H1 (cell line): ENCODE measurements at regions not wholly inside any gene's neighbourhood (a gene's known extent, or its start where the extent isn't known, plus 50 kb on each side); places are given as distances from the start of the nearest gene placed in this dataset.

Experiments used
- CTCF ChIA-PET: fragments of 300-600 bp; sonication (Branson Sonifier 250); formaldehyde crosslinking; loops from one replicate; lab custom pipeline; 2021; ENCODE audit not compliant: partially characterized antibody; lab: Charles Lee
- POLR2A ChIA-PET: fragments of 300-600 bp; sonication (Branson Sonifier 250); formaldehyde crosslinking; loops from one replicate; lab custom pipeline; 2021; ENCODE audit warnings: inconsistent platforms; ENCODE audit not compliant: partially characterized antibody; lab: Charles Lee
- DNase-seq, 2 experiments: peaks; one replicate each; pipeline versions ENCODE4 v3.0.0 to v3.0.0-alpha.2; 2010 to 2022; ENCODE audit warnings: low spot score in 2 of 2, low read depth in 1 of 2, mixed read lengths in 1 of 2
- FAIRE-seq: peaks from 2 replicates; lab custom pipeline; 2011; peaks lifted over from hg19 to GRCh38; lab: Jason Lieb, UNC
- H2AFZ ChIP-seq: 2 replicates; pipeline ENCODE4 v1.8.1; 2012; ENCODE audit warnings: low read length, inconsistent platforms
- H2AK5ac ChIP-seq: 2 replicates; pipeline ENCODE4 v1.6.1; 2013; ENCODE audit warnings: low read depth, low read length
- H2BK120ac ChIP-seq: replicated peaks from 2 replicates; pipeline ENCODE3; 2013; ENCODE audit warnings: low read depth, low read length, inconsistent platforms
- H2BK12ac ChIP-seq: 2 replicates; pipeline ENCODE4 v1.6.1; 2013; ENCODE audit warnings: low read depth, low read length
- H2BK15ac ChIP-seq: 2 replicates; pipeline ENCODE4 v1.6.1; 2013; ENCODE audit warnings: low read length
- H2BK20ac ChIP-seq: 2 replicates; pipeline ENCODE4 v1.6.1; 2013; ENCODE audit warnings: low read length
- H2BK5ac ChIP-seq: 2 replicates; pipeline ENCODE4 v1.6.1; 2013; ENCODE audit warnings: low read depth, low read length
- H3K14ac ChIP-seq: 2 replicates; pipeline ENCODE4 v1.6.1; 2013; ENCODE audit warnings: inconsistent platforms; ENCODE audit not compliant: insufficient read length
- H3K18ac ChIP-seq: 2 replicates; pipeline ENCODE4 v1.6.1; 2013; ENCODE audit warnings: low read length; ENCODE audit errors: extremely low read depth
- H3K23ac ChIP-seq: 2 replicates; pipeline ENCODE4 v1.6.1; 2013; ENCODE audit warnings: inconsistent platforms; ENCODE audit not compliant: insufficient read length
- H3K23me2 ChIP-seq: 2 replicates; pipeline ENCODE4 v1.6.1; 2013; ENCODE audit warnings: low read depth, low read length
- H3K27ac ChIP-seq: 2 replicates; pipeline ENCODE4 v1.6.1; 2011; ENCODE audit warnings: low read depth, low read length, inconsistent platforms
- H3K27me3 ChIP-seq, 4 experiments: replicated peaks in 1 of 4; 1 replicate in 1 of 4; 2 replicates in 3 of 4; pipeline versions ENCODE4 v1.6.1 to v1.8.1; 2011 to 2013; ENCODE audit warnings: low read length in 3 of 4, mild to moderate bottlenecking in 3 of 4, inconsistent platforms in 2 of 4, mixed read lengths in 2 of 4, moderate library complexity in 1 of 4; ENCODE audit not compliant: control insufficient read depth in 3 of 4, insufficient read depth in 3 of 4; ENCODE audit errors: extremely low read depth in 1 of 4
- H3K36me3 ChIP-seq, 4 experiments: 2 replicates each; pipeline versions ENCODE4 v1.6.1 to v1.8.1; 2011 to 2013; ENCODE audit warnings: mild to moderate bottlenecking in 4 of 4, low read length in 3 of 4, moderate library complexity in 2 of 4, control low read depth in 1 of 4, inconsistent platforms in 1 of 4; ENCODE audit not compliant: insufficient read depth in 4 of 4, control insufficient read depth in 2 of 4
- H3K4ac ChIP-seq: replicated peaks from 2 replicates; pipeline ENCODE3; 2013; ENCODE audit warnings: low read length, low read depth, mixed read lengths, inconsistent platforms; ENCODE audit not compliant: insufficient read length
- H3K4me1 ChIP-seq, 4 experiments: replicated peaks in 1 of 4; 1 replicate in 1 of 4; 2 replicates in 3 of 4; pipeline versions ENCODE4 v1.6.1 to v1.8.1; 2011 to 2013; ENCODE audit warnings: low read length in 3 of 4, inconsistent platforms in 2 of 4, mixed read lengths in 1 of 4; ENCODE audit not compliant: insufficient read depth in 4 of 4, control insufficient read depth in 3 of 4
- H3K4me2 ChIP-seq, 2 experiments: 2 replicates each; pipeline versions ENCODE4 v1.6.1 to v1.8.1; 2011 to 2013; ENCODE audit warnings: low read depth in 2 of 2, low read length in 2 of 2, control low read depth in 1 of 2, inconsistent platforms in 1 of 2, mild to moderate bottlenecking in 1 of 2; ENCODE audit not compliant: insufficient read depth in 1 of 2
- H3K4me3 ChIP-seq, 4 experiments: fragments of 200-600, 300-600 bp in 1 of 4; sonication (generic), shearing (Covaris generic), sonication (Bioruptor Twin) in 1 of 4; 2 replicates each; pipeline versions ENCODE4 v1.5.1 to v1.8.1; 2011 to 2016; ENCODE audit warnings: low read length in 4 of 4, low read depth in 3 of 4, control low read depth in 2 of 4, inconsistent platforms in 2 of 4, mild to moderate bottlenecking in 2 of 4, mixed read lengths in 1 of 4, moderate library complexity in 1 of 4; ENCODE audit not compliant: insufficient read depth in 2 of 4; ENCODE audit errors: extremely low read depth in 1 of 4
- H3K56ac ChIP-seq: replicated peaks from 2 replicates; pipeline ENCODE3; 2013; ENCODE audit warnings: low read depth, mild to moderate bottlenecking, mixed read lengths, low read length, inconsistent platforms; ENCODE audit not compliant: insufficient read length
- H3K79me1 ChIP-seq: 2 replicates; pipeline ENCODE4 v1.6.1; 2013; ENCODE audit warnings: low read depth, low read length, control low read depth
- H3K79me2 ChIP-seq, 2 experiments: 2 replicates each; pipeline versions ENCODE4 v1.6.1 to v1.8.1; 2012 to 2013; ENCODE audit warnings: low read length in 2 of 2, mild to moderate bottlenecking in 2 of 2, inconsistent platforms in 1 of 2; ENCODE audit not compliant: insufficient read depth in 2 of 2, control insufficient read depth in 1 of 2
- H3K9ac ChIP-seq, 4 experiments: replicated peaks in 1 of 4; 1 replicate in 1 of 4; 2 replicates in 3 of 4; pipeline versions ENCODE4 v1.6.1 to v1.8.1; 2011 to 2013; ENCODE audit warnings: low read depth in 3 of 4, low read length in 3 of 4, control low read depth in 2 of 4, mild to moderate bottlenecking in 2 of 4, moderate library complexity in 2 of 4, inconsistent platforms in 1 of 4; ENCODE audit errors: extremely low read depth in 1 of 4
- H3K9me3 ChIP-seq, 2 experiments: 2 replicates each; pipeline versions ENCODE4 v1.6.1 to v1.8.1; 2012 to 2013; ENCODE audit warnings: mild to moderate bottlenecking in 2 of 2, moderate library complexity in 2 of 2, control low read depth in 1 of 2, inconsistent platforms in 1 of 2, low read depth in 1 of 2, low read length in 1 of 2, mixed read lengths in 1 of 2; ENCODE audit not compliant: insufficient read depth in 2 of 2
- H4K20me1 ChIP-seq, 2 experiments: replicated peaks in 1 of 2; 2 replicates each; pipeline versions ENCODE3 to v1.8.1; 2011 to 2013; ENCODE audit warnings: inconsistent platforms in 2 of 2, low read length in 2 of 2, mild to moderate bottlenecking in 1 of 2; ENCODE audit not compliant: insufficient read depth in 2 of 2, control insufficient read depth in 1 of 2
- H4K5ac ChIP-seq: 2 replicates; pipeline ENCODE4 v1.6.1; 2013; ENCODE audit warnings: low read length, low read depth, mixed read lengths, inconsistent platforms; ENCODE audit not compliant: insufficient read length
- H4K8ac ChIP-seq: 2 replicates; pipeline ENCODE4 v1.8.0; 2013; ENCODE audit warnings: mild to moderate bottlenecking, moderate library complexity, low read length, inconsistent platforms; ENCODE audit not compliant: insufficient read depth; ENCODE audit errors: extremely low read depth
- H4K91ac ChIP-seq: replicated peaks from 2 replicates; pipeline ENCODE3; 2013; ENCODE audit warnings: low read length, mixed read lengths, inconsistent platforms; ENCODE audit not compliant: insufficient read length
- EGR1 ChIP-seq: IDR thresholded peaks from 2 replicates; pipeline ENCODE4 v1.6.1; 2011; ENCODE audit warnings: low read depth, low read length, borderline replicate concordance
- MAFK ChIP-seq: IDR thresholded peaks from 2 replicates; pipeline ENCODE4 v1.6.1; 2012; ENCODE audit warnings: low read depth, mild to moderate bottlenecking, improper control_type of control experiment, low read length
- WGBS, 2 experiments: shearing (Covaris generic) in 1 of 2; methylation state at CpG; one replicate each; pipeline versions ENCODE4 v1.1.6 to v1.1.7; 2013 to 2015; ENCODE audit warnings: low lambda C conversion rate in 2 of 2, mixed read lengths in 2 of 2, inconsistent platforms in 1 of 2, low coverage in 1 of 2, missing lambda C conversion rate in 1 of 2; ENCODE audit not compliant: insufficient replicate concordance in 2 of 2, insufficient coverage in 1 of 2, insufficient read length in 1 of 2; ENCODE audit errors: extremely low coverage in 1 of 2, missing lambda C conversion rate in 1 of 2; 5-methylcytosine and 5-hydroxymethylcytosine counted together

GRCh38 chr16:48956620-48957019, 325.0 kb downstream of the CBLN1 start:
- ChIA-PET CTCF (interaction anchor here (1.1 to 1.3 kb wide), 2 partner anchors 10 to 17 kb away, joined by 4 to 6 read pairs; no protein-coding TSS in a partner anchor), POLR2A (no interaction called here)
- DNase-seq (no peak), FAIRE-seq (no peak)
- H3K79me1 ChIP-seq = no peaks in the 10 kb centered on the region
- H2AK5ac ChIP-seq = no peak overlapping the region
- H3K14ac ChIP-seq = no peak overlapping the region
- 84% methylated on average over 4 of the region's 4 CpGs; no CpG with 5 or more reads in 1 of the 2 experiments for WGBS, 2 experiments
- H4K5ac ChIP-seq = no peak overlapping the region
- H4K91ac ChIP-seq = no peak overlapping the region
- no peak overlapping the region for H3K9ac ChIP-seq
- H2BK12ac ChIP-seq = no peak overlapping the region
- no peak overlapping the region for H3K27ac ChIP-seq
- no peaks in the 10 kb centered on the region for H3K36me3 ChIP-seq
- H2BK20ac ChIP-seq = no peak overlapping the region
- no peak overlapping the region for H2AFZ ChIP-seq
- H3K9me3 ChIP-seq = 0 out of 4 replicates have a peak, but pooled peaks cover 0 to under 1% of the 10 kb centered on the region in 2 experiments
- no peak overlapping the region for H3K18ac ChIP-seq
- H3K4me1 ChIP-seq = no peaks in the 10 kb centered on the region
- H3K23ac ChIP-seq = no peak overlapping the region
- H3K56ac ChIP-seq = no peak overlapping the region
- H2BK15ac ChIP-seq = no peak overlapping the region
- no peak overlapping the region for H3K4me2 ChIP-seq
- TF ChIP-seq MAFK = no peak
- TF ChIP-seq EGR1 = no peak
- no peak overlapping the region for H4K8ac ChIP-seq
- H2BK5ac ChIP-seq = no peak overlapping the region
- no peaks in the 10 kb centered on the region for H4K20me1 ChIP-seq
- no peak overlapping the region for H3K4ac ChIP-seq
- H2BK120ac ChIP-seq = no peak overlapping the region
- no peaks in the 10 kb centered on the region for H3K23me2 ChIP-seq
- no peaks in the 10 kb centered on the region for H3K27me3 ChIP-seq
- H3K4me3 ChIP-seq = no peak overlapping the region
- H3K79me2 ChIP-seq = no peaks in the 10 kb centered on the region
